NCI-H510A treated with DMSO at 0.1 percent for 48 hours (cell line): ENCODE measurements at regions not wholly inside any gene's neighbourhood (a gene's known extent, or its start where the extent isn't known, plus 50 kb on each side); places are given as distances from the start of the nearest gene placed in this dataset.
"Not testable (repeated sequence)": the region's sequence is repeated elsewhere in the genome, so short reads cannot be mapped to it uniquely, and the experiment has no call there.

Source experiments
- DNase-seq: peaks from one replicate; lab custom pipeline; 2025; lab: John Stamatoyannopoulos, UW

DNA sequence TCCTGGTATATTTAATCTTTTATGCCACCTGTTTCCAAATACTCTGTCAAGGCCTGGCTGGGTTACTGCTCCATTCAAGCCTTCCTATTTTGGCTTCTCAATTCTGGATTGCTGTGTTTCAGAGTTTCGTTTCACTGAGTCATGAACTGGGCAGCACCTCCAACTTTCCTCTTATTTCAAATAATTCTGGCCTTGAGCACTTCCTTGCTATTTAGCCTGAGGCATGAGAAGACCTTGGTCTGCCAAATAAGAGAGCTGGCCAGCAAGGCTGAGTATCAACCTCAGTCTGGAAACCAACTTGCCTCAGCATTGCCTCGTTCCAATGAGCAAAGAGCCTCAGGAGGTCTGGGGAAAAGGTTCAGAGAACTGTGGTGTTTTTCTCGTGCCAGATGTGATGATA is 66.6 kb downstream of the TNFAIP3 start:
- no peak for DNase-seq

- DNase-seq = no peak
These were observed 69.7 kb downstream of the TNFAIP3 start for GRCh38 chr6:137936798-137937197.

- DNase-seq = no peak
These were observed 70.8 kb downstream of the TNFAIP3 start for GRCh38 chr6:137937834-137938233.

DNA sequence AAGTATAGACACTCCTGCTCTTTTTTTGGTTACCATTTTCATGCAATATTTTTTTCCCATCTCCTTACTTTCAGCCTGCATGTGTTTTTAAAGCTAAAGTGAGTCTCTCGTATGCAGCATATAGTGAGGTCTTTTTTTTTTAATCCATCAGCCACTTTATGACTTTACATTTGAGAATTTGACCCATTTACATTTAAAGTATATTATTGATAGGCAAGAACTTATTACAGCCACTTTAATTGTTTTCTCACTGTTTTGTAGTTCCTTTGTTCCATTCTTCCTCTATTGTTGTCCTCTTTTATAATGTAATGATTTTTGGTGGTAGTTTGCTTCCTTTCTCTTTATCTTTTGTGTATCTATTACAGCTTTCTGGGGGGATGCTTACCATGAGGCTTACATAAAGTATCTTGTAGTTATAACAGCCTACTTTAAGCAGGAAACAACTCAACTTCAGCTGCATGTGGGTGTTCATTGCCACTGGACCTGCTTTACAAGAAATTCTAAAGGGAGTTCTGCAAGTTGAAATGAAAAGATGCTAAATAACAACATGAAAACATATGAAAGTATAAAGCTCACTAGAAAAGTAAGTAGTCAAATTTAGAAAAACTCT is 71.8 kb downstream of the TNFAIP3 start:
- DNase-seq = no peak

DNA sequence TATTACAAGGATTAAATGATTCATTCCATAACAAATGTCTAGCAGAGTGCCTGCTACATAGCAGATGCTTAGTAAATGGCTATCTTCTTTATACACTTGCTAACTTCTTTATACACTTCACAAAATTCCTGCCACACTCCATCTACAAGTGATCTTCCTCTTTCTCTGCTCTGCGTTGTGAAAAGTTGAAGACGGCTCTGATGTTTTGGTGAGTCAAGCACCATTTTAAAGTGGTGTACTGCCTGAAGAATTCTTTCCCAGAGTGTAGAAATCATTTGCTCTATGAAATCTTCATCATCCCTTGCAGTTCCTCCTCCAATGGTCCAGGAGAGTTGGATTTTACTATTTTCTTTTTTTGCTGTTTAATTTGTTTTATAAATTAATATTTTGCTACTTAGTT is 74.9 kb downstream of the TNFAIP3 start:
- DNase-seq = no peak

DNA sequence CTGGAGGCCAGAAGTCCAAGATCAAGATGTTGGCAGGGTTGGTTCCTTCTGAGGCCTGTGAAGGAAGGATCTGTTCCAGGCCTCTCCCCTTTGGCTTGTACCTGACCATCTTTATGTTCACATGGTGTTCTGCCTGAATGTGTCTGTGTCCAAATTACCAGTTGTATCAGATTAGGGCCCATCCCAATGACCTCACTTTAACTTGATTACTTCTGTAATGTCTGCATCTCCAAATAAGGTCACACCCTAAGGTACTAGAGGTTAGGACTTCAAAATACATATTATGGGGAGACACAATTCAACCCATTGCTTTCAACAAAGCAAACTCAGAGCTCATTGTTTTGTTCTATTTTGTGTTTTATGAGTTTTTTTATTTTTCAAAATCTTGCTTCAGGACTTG is 75.7 kb downstream of the TNFAIP3 start:
- DNase-seq = no peak

GRCh38 chr6:137944381-137944780 is 77.3 kb downstream of the TNFAIP3 start:
- not testable (repeated sequence) for DNase-seq

- no peak for DNase-seq
These were observed 77.9 kb downstream of the TNFAIP3 start for GRCh38 chr6:137944793-137945498.

GRCh38 chr6:137949686-137950390 is 82.8 kb downstream of the TNFAIP3 start:
- no peak for DNase-seq

GRCh38 chr6:137950581-137950980 is 83.5 kb downstream of the TNFAIP3 start:
- no peak for DNase-seq

DNA sequence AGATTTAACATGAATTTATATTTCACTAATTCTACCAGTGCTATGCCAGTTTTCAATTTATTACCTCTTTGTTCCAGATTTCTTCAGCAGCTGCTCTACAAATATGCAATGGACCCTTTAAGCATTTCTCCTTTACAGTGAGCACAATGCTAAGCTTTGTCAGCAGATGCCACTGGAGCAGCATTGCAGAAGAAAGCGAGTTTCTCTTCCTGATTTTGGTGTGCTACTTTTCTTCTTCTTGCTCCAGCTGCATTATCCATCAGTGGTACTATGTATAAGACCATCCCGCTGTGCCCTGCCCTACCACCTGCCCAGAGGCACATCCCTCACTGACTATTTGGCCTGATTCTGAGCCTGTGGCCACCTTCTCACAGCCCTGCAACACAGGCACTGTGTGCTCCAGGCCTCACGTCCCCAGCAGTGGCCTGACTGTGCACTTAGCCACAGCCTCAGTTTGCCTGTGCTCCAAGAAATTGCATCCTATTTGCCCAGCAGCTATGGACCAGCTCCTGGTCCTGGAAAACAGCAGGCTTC is 84.1 kb downstream of the TNFAIP3 start:
- no peak for DNase-seq

DNA sequence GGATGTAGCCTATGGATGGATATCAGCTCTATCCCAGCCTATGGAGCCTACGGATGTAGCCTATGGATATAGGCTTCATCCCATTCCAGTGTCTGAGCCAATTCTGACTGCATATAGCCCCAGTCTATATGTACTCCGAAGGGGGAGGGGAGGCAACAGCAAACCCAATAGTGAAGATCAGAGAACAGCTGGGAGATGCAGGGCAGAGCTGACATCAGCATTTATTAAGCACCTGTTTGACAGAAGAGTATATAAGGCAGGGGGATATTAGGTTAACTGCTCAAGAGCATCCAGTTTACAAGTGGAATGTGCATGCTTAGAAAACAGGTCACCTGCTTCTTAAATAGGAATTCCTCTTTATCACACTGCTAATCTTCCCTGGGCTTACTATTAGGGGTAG is 85.2 kb downstream of the TNFAIP3 start:
- DNase-seq = no peak

DNA sequence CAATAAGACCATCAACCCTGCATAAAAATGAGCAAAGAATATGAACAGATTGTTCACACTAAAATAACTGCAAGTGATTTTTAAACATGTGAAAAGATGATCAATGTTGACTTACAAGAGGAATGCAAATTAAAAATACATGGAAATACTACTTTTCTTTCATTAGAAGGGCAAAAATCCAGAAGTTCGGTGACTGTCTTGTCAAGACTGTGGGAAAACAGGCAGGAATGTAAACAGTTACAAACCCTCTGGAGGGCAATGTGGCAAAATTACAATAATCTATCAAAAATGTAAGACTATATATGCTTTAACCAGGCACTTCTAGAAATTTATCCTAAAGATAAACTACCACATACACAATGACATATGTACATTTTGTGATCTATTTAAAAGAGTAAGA is 86.7 kb downstream of the TNFAIP3 start:
- DNase-seq = no peak

DNA sequence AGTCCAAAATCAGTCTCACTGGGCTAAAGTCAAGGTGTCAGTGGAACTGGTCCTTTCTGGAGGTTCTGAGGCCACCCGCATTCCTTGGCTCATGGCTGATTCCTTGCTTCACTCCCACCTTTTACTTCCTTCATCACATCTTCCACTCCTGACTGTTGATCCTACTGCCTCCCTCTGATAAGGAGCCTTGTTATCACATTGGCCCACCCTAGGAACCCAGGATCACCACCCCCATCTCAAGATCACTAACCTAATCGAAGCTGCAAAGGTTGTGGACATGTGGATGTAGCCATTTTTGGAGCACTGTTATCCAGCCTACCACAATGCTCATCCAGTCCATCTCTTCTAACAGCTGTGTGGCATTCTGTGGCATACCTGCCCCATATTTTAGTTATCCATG is 87.2 kb downstream of the TNFAIP3 start:
- no peak for DNase-seq

DNA sequence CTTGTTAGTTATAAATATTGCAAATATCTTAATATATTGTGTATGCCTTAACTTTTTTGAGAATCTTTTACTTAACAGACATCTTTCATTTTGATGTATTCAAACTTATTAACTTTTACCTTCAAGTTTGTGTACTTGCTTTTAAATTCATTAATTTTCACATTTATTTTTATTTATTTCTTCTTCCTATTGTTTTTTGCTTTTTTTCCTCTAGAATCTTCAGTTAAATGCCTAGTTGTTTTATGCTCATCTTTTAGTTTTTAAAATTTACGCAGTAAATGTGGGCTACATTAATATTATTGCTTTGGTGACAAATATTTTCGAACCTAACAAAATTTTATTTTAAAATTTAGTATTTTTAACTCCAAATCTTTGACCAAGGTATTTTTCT is 89.0 kb downstream of the TNFAIP3 start:
- no peak for DNase-seq

DNA sequence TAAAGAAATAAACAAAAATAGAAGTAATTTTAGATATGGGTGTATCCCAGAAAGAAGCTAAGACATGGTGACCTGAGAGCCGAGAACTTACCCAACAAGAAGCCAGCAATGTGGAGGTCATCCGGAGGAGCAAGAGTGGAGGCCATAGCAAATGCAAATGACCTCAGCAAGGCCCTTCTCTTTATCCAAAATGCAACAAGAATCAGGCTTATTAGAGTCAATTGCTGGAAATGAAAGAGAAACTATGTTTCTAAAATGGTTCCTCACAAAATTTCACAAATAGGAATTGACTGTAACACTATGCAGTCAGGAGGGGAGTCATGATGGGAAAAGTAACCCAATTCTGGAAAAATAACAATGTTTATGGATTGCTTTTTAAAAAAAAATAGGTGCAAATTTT is 90.4 kb downstream of the TNFAIP3 start:
- DNase-seq = no peak

DNA sequence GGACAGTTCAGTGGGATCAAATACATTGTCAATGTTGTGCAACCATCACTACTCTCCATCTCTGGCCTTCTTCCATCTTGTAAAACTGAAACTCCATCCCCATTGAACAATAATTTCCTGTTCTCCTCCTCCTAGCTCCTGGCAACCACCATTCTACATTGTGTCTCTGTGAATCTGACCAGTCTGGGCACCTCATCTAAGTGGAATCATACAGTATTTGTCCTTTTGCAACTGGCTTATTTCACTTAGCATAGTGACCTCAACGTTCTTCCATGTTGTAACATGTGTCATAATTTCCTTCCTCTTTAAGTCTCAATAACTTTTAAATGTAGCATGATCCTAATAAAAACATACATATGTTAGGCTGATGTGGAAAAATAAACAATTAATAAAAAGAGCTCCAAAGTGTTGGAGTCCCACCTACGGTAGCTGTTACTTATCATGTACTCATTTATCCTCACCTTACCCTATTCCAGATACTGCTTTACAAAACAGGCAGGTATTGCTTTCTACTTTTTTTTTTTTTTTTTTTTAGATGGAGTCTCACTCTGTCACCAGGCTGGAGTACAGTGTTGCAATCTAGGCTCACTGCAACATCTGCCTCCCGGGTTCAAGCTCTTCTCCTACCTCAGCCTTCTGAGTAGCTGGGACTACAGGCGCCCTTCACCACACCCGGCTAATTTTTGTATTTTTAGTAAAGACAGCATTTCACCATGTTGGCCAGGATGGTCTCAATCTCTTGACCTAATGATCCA is 91.9 kb downstream of the TNFAIP3 start:
- no peak for DNase-seq

DNA sequence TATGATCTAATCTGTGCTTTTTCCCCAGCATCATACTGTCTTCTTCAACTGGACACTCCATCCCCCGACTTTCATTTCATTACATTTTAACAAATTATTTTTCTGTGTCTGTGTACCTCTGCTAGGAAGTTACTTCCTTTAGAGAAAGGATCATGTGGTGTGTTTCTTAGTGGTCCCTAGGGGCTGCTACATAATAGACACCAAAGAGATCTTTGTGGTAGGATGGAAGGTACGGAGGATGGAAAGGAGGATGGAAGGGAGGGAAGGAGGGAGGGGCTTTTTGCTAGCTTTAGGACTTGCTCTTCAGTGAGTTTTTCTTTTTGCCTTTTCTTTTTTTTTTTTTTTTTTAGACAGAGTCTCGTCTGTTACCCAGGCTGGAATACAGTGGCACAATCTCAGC is 95.7 kb downstream of the TNFAIP3 start:
- no peak for DNase-seq

GRCh38 chr6:137964876-137965275 is 97.8 kb downstream of the TNFAIP3 start:
- no peak for DNase-seq

GRCh38 chr6:137967689-137968454 is 100.8 kb downstream of the TNFAIP3 start:
- DNase-seq = no peak

DNA sequence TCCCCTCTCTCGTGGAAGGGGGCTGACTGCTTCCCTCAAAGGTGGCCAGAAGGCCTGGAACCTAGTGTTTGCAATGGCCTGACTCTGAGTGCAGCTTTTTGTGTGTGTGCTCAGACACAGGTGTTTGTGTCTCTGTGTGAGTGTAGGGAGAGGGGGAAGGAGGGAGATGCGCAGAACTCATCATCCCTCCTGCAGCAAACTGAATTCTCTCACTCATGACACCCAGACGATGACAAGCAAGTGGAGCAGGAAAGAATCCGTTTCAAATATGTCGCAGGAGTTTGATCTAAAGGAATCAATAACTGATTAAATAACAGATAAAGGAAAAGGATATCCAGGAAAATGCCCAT is 101.4 kb downstream of the TNFAIP3 start:
- no peak for DNase-seq

GRCh38 chr6:137968901-137969300 is 101.8 kb downstream of the TNFAIP3 start:
- DNase-seq = no peak
